ENCODE measurements at regions not wholly inside any gene's neighbourhood (a gene's known extent, or its start where the extent isn't known, plus 50 kb on each side); places are given as distances from the start of the nearest gene placed in this dataset.

DNA sequence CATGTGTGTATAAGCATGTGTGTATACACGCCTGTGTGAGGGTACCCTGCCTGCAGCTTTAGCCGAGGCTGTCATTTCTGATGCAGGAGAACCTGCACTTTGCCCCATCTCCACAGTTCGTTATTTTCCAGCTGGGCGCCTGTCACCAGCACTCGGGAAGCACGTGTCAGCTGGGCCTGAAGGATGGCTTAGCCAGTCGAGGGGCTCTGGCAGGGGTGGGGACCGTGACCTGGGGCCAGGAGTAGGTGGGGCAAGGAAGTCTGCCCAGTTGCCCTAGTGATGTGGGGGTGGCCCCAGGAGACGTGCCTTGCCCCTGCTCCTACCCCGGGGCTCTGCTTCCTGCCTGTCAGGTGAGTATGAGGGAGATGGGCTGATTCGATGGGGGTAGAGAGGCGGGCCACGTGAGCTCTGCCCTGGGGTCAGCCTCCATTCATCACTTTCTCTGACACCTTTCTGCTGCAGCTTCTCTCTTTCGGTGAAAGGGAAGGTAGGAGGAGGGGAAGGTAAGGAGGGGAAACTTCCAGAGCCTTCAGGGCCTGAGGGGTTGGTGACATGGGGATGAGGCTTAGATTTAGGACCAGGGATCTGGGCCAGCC, 130.6 kb upstream of the SKOR2 start:
- ATAC-seq: no peak
- TF ChIP-seq CSDC2 (CRISPR knock-in tag; IDR thresholded peaks at IDR 0.05) (no peak), TCF4 (CRISPR knock-in tag; IDR thresholded peaks at IDR 0.05; ENCODE audit: borderline replicate concordance) (no peak), ZNF565 (CRISPR knock-in tag; conservative IDR thresholded peaks at IDR 0.05; ENCODE audit: low read depth) (no peak), TOX (CRISPR knock-in tag; IDR thresholded peaks at IDR 0.05; ENCODE audit: borderline replicate concordance) (no peak), ZFP3 (CRISPR knock-in tag; IDR thresholded peaks at IDR 0.05) (no peak), BACH2 (CRISPR knock-in tag; IDR thresholded peaks at IDR 0.05; ENCODE audit: borderline replicate concordance) (no peak), ARNTL (CRISPR knock-in tag; IDR thresholded peaks at IDR 0.05; ENCODE audit: borderline replicate concordance, low read depth) (no peak), ISL1 (CRISPR knock-in tag; IDR thresholded peaks at IDR 0.05) (no peak), OSR1 (CRISPR knock-in tag; IDR thresholded peaks at IDR 0.05) (no peak), SNAI2 (CRISPR knock-in tag; IDR thresholded peaks at IDR 0.05) (no peak), ZFP30 (CRISPR knock-in tag; IDR thresholded peaks at IDR 0.05) (no peak), GLIS3 (CRISPR knock-in tag; IDR thresholded peaks at IDR 0.05) (no peak)
- TF ChIP-seq, protein P1, sequence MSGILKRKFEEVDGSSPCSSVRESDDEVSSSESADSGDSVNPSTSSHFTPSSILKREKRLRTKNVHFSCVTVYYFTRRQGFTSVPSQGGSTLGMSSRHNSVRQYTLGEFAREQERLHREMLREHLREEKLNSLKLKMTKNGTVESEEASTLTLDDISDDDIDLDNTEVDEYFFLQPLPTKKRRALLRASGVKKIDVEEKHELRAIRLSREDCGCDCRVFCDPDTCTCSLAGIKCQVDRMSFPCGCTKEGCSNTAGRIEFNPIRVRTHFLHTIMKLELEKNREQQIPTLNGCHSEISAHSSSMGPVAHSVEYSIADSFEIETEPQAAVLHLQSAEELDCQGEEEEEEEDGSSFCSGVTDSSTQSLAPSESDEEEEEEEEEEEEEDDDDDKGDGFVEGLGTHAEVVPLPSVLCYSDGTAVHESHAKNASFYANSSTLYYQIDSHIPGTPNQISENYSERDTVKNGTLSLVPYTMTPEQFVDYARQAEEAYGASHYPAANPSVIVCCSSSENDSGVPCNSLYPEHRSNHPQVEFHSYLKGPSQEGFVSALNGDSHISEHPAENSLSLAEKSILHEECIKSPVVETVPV (CRISPR knock-in tag; IDR thresholded peaks at IDR 0.05): no peak
- TF ChIP-seq, protein P2, sequence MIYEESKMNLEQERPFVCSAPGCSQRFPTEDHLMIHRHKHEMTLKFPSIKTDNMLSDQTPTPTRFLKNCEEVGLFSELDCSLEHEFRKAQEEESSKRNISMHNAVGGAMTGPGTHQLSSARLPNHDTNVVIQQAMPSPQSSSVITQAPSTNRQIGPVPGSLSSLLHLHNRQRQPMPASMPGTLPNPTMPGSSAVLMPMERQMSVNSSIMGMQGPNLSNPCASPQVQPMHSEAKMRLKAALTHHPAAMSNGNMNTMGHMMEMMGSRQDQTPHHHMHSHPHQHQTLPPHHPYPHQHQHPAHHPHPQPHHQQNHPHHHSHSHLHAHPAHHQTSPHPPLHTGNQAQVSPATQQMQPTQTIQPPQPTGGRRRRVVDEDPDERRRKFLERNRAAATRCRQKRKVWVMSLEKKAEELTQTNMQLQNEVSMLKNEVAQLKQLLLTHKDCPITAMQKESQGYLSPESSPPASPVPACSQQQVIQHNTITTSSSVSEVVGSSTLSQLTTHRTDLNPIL (CRISPR knock-in tag; IDR thresholded peaks at IDR 0.05; ENCODE audit: low read depth): no peak

DNA sequence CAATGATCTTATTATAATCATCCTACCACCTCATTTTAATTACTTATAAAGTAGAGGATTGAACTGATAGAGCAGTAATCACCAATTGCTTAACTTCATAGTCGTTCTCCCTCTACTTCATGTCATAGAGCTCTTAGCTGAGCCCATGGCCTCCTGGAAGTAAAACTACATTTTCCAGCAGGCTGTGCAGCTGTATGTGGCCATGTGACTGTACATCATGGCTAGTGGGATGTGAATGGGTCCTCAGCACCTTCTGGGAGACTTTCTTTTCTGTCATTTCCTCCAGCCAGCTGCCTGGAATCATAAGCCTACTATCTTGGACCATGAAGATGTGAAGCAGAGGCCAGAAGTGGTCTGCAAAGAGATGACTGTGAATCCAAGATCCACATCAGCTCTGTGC, 128.7 kb upstream of the SKOR2 start:
- TF ChIP-seq ZNF565 (CRISPR knock-in tag; conservative IDR thresholded peaks at IDR 0.05; ENCODE audit: low read depth) (no peak), PPARA (CRISPR knock-in tag; IDR thresholded peaks at IDR 0.05; ENCODE audit: borderline replicate concordance) (no peak), CSDC2 (CRISPR knock-in tag; IDR thresholded peaks at IDR 0.05) (no peak), ARNTL (CRISPR knock-in tag; IDR thresholded peaks at IDR 0.05; ENCODE audit: borderline replicate concordance, low read depth) (no peak), ZNF70 (CRISPR knock-in tag; IDR thresholded peaks at IDR 0.05) (no peak), ZFP3 (CRISPR knock-in tag; IDR thresholded peaks at IDR 0.05) (no peak), GLIS3 (CRISPR knock-in tag; IDR thresholded peaks at IDR 0.05) (no peak), RARB (CRISPR knock-in tag; IDR thresholded peaks at IDR 0.05) (no peak), BACH2 (CRISPR knock-in tag; IDR thresholded peaks at IDR 0.05; ENCODE audit: borderline replicate concordance) (no peak), ZC3H10 (CRISPR knock-in tag; IDR thresholded peaks at IDR 0.05) (no peak), ESRRG (CRISPR knock-in tag; IDR thresholded peaks at IDR 0.05) (no peak), OSR1 (CRISPR knock-in tag; IDR thresholded peaks at IDR 0.05) (no peak), ZNF8 (CRISPR knock-in tag; IDR thresholded peaks at IDR 0.05) (no peak), ISL1 (CRISPR knock-in tag; IDR thresholded peaks at IDR 0.05) (no peak), ZFP30 (CRISPR knock-in tag; IDR thresholded peaks at IDR 0.05) (no peak), TOX (CRISPR knock-in tag; IDR thresholded peaks at IDR 0.05; ENCODE audit: borderline replicate concordance) (no peak)
- TF ChIP-seq, protein P3, sequence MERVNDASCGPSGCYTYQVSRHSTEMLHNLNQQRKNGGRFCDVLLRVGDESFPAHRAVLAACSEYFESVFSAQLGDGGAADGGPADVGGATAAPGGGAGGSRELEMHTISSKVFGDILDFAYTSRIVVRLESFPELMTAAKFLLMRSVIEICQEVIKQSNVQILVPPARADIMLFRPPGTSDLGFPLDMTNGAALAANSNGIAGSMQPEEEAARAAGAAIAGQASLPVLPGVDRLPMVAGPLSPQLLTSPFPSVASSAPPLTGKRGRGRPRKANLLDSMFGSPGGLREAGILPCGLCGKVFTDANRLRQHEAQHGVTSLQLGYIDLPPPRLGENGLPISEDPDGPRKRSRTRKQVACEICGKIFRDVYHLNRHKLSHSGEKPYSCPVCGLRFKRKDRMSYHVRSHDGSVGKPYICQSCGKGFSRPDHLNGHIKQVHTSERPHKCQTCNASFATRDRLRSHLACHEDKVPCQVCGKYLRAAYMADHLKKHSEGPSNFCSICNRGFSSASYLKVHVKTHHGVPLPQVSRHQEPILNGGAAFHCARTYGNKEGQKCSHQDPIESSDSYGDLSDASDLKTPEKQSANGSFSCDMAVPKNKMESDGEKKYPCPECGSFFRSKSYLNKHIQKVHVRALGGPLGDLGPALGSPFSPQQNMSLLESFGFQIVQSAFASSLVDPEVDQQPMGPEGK (CRISPR knock-in tag; IDR thresholded peaks at IDR 0.05; ENCODE audit: borderline replicate concordance): no peak
- TF ChIP-seq, protein P2 (CRISPR knock-in tag; IDR thresholded peaks at IDR 0.05; ENCODE audit: low read depth): no peak
- TF ChIP-seq, protein P4, sequence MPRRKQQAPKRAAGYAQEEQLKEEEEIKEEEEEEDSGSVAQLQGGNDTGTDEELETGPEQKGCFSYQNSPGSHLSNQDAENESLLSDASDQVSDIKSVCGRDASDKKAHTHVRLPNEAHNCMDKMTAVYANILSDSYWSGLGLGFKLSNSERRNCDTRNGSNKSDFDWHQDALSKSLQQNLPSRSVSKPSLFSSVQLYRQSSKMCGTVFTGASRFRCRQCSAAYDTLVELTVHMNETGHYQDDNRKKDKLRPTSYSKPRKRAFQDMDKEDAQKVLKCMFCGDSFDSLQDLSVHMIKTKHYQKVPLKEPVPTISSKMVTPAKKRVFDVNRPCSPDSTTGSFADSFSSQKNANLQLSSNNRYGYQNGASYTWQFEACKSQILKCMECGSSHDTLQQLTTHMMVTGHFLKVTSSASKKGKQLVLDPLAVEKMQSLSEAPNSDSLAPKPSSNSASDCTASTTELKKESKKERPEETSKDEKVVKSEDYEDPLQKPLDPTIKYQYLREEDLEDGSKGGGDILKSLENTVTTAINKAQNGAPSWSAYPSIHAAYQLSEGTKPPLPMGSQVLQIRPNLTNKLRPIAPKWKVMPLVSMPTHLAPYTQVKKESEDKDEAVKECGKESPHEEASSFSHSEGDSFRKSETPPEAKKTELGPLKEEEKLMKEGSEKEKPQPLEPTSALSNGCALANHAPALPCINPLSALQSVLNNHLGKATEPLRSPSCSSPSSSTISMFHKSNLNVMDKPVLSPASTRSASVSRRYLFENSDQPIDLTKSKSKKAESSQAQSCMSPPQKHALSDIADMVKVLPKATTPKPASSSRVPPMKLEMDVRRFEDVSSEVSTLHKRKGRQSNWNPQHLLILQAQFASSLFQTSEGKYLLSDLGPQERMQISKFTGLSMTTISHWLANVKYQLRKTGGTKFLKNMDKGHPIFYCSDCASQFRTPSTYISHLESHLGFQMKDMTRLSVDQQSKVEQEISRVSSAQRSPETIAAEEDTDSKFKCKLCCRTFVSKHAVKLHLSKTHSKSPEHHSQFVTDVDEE (CRISPR knock-in tag; IDR thresholded peaks at IDR 0.05): no peak
- TF ChIP-seq, protein P1 (CRISPR knock-in tag; IDR thresholded peaks at IDR 0.05): no peak
- ATAC-seq: no peak
